GM23338 (cell line): ENCODE measurements at regions not wholly inside any gene's neighbourhood (a gene's known extent, or its start where the extent isn't known, plus 50 kb on each side); places are given as distances from the start of the nearest gene placed in this dataset.

Source experiments
- ATAC-seq: fragments of 200-7000 bp; cut with Tn5 transposase; 3 replicates; pipeline ENCODE4 v1.9.1; 2020
- DNase-seq: peaks from one replicate; pipeline ENCODE4 v3.0.0-alpha.2; 2015; ENCODE audit warnings: low spot score
- H2AFZ ChIP-seq: fragments of 200-600 bp; sonication (generic); 2 replicates; pipeline ENCODE4 v1.8.0; 2016; ENCODE audit warnings: antibody characterized with exemption, mild to moderate bottlenecking, moderate library complexity
- H3F3A ChIP-seq: fragments of 200-600 bp; sonication (generic); replicated peaks from 2 replicates; pipeline ENCODE4 v1.8.0; 2017; ENCODE audit warnings: antibody characterized with exemption, mixed run types, low read depth
- H3K27ac ChIP-seq: fragments of 200-600 bp; sonication (generic); 2 replicates; pipeline ENCODE4 v1.6.1; 2016; ENCODE audit warnings: low read depth
- H3K27me3 ChIP-seq: fragments of 200-600 bp; sonication (generic); 2 replicates; pipeline ENCODE4 v1.8.0; 2016; ENCODE audit warnings: mild to moderate bottlenecking, mixed run types, moderate library complexity; ENCODE audit not compliant: insufficient read depth
- H3K36me3 ChIP-seq: fragments of 200-600 bp; sonication (generic); 2 replicates; pipeline ENCODE4 v1.8.0; 2016; ENCODE audit warnings: mild to moderate bottlenecking; ENCODE audit not compliant: insufficient read depth
- H3K4me1 ChIP-seq: fragments of 200-600 bp; sonication (generic); 2 replicates; pipeline ENCODE4 v1.8.0; 2016; ENCODE audit warnings: mild to moderate bottlenecking, moderate library complexity; ENCODE audit not compliant: insufficient read depth
- H3K4me2 ChIP-seq: fragments of 200-600 bp; sonication (generic); 2 replicates; pipeline ENCODE4 v1.7.1; 2017; ENCODE audit warnings: mixed run types
- H3K4me3 ChIP-seq: fragments of 200-600 bp; sonication (generic); 2 replicates; pipeline ENCODE4 v1.6.1; 2016; ENCODE audit warnings: mixed run types
- H3K79me2 ChIP-seq: fragments of 200-600 bp; sonication (generic); replicated peaks from 2 replicates; pipeline ENCODE4 v1.8.0; 2017; ENCODE audit warnings: mild to moderate bottlenecking; ENCODE audit not compliant: insufficient read depth
- H3K9me2 ChIP-seq: fragments of 200-600 bp; sonication (generic); 2 replicates; pipeline ENCODE4 v1.8.0; 2017; ENCODE audit not compliant: insufficient read depth
- H4K20me1 ChIP-seq: fragments of 200-600 bp; sonication (generic); replicated peaks from 2 replicates; pipeline ENCODE4 v1.8.0; 2017; ENCODE audit warnings: mild to moderate bottlenecking; ENCODE audit not compliant: insufficient read depth
- H3K27ac Mint-ChIP-seq: 2 replicates; pipeline ENCODE4 v1.8.0; 2020; ENCODE audit warnings: inconsistent platforms, mild to moderate bottlenecking, moderate library complexity, mixed read lengths
- H3K27me3 Mint-ChIP-seq: 3 replicates; pipeline ENCODE4 v1.8.0; 2022; ENCODE audit warnings: low read depth, mild to moderate bottlenecking, moderate library complexity, mixed read lengths, inconsistent platforms; ENCODE audit not compliant: insufficient read depth, poor library complexity
- H3K36me3 Mint-ChIP-seq: 3 replicates; pipeline ENCODE4 v1.8.0; 2021; ENCODE audit warnings: low read depth, mild to moderate bottlenecking, inconsistent platforms, moderate library complexity, mixed read lengths
- H3K4me1 Mint-ChIP-seq: 3 replicates; pipeline ENCODE4 v1.8.0; 2020; ENCODE audit warnings: mild to moderate bottlenecking, inconsistent platforms, mixed read lengths
- H3K4me3 Mint-ChIP-seq: 3 replicates; pipeline ENCODE4 v1.8.0; 2021; ENCODE audit warnings: moderate library complexity, mild to moderate bottlenecking, inconsistent platforms, mixed read lengths
- H3K9me3 Mint-ChIP-seq: 3 replicates; pipeline ENCODE4 v1.8.0; 2020; ENCODE audit warnings: moderate library complexity, mild to moderate bottlenecking, inconsistent platforms, mixed read lengths
- CREB1 ChIP-seq: fragments of 250-450 bp; sonication (Bioruptor Pico); IDR thresholded peaks from 2 replicates; pipeline ENCODE4 v1.5.0; 2020; ENCODE audit warnings: low read depth, mild to moderate bottlenecking, moderate library complexity
- EZH2 ChIP-seq: fragments of 200-600 bp; sonication (generic); IDR thresholded peaks from one replicate; pipeline ENCODE4 v1.8.0; 2017; ENCODE audit warnings: antibody characterized with exemption, mild to moderate bottlenecking, low read depth; ENCODE audit not compliant: unreplicated experiment
- EZH2phosphoT487 ChIP-seq: fragments of 200-600 bp; sonication (generic); IDR thresholded peaks from one replicate; pipeline ENCODE4 v1.8.1; 2018; ENCODE audit warnings: antibody characterized with exemption; ENCODE audit not compliant: unreplicated experiment
- NANOG ChIP-seq: IDR thresholded peaks from 2 replicates; pipeline ENCODE4 v1.6.1; 2016; ENCODE audit warnings: antibody characterized with exemption, borderline replicate concordance
- POLR2AphosphoS5 ChIP-seq: IDR thresholded peaks from 2 replicates; pipeline ENCODE4 v1.6.1; 2016; ENCODE audit warnings: antibody characterized with exemption, low read depth
- STAT1 ChIP-seq: IDR thresholded peaks from one replicate; pipeline ENCODE4 v1.6.1; 2016; ENCODE audit warnings: antibody characterized with exemption; ENCODE audit not compliant: unreplicated experiment
- ZNF114 ChIP-seq: fragments of 250-450 bp; sonication (Bioruptor Pico); IDR thresholded peaks from 2 replicates; pipeline ENCODE4 v1.5.0; 2020; ENCODE audit warnings: mild to moderate bottlenecking, moderate library complexity
- ZNF331 ChIP-seq: fragments of 250-450 bp; sonication (Bioruptor Pico); IDR thresholded peaks from 2 replicates; pipeline ENCODE4 v1.5.0; 2020; ENCODE audit warnings: low read depth, mild to moderate bottlenecking, moderate library complexity
- TF ChIP-seq, protein P1 (sequence below): IDR thresholded peaks from 2 replicates; pipeline ENCODE4 v1.6.1; 2016; ENCODE audit warnings: antibody characterized with exemption
- TF ChIP-seq, protein P2 (sequence below): IDR thresholded peaks from one replicate; pipeline ENCODE4 v1.6.1; 2018; ENCODE audit warnings: antibody characterized with exemption; ENCODE audit not compliant: unreplicated experiment
- TF ChIP-seq, protein P3 (sequence below): fragments of 250-450 bp; sonication (Bioruptor Pico); IDR thresholded peaks from 2 replicates; pipeline ENCODE4 v1.5.0; 2020; ENCODE audit warnings: mild to moderate bottlenecking, moderate library complexity
- TF ChIP-seq, protein P4 (sequence below), 2 experiments: fragments of 200-600 bp in 1 of 2; sonication (generic) in 1 of 2; conservative IDR thresholded peaks; 2 replicates each; pipeline versions ENCODE4 v1.5.1 to v1.6.1; 2016 to 2017; ENCODE audit warnings: antibody characterized with exemption in 2 of 2, low read depth in 2 of 2, mild to moderate bottlenecking in 2 of 2, moderate library complexity in 1 of 2

DNA sequence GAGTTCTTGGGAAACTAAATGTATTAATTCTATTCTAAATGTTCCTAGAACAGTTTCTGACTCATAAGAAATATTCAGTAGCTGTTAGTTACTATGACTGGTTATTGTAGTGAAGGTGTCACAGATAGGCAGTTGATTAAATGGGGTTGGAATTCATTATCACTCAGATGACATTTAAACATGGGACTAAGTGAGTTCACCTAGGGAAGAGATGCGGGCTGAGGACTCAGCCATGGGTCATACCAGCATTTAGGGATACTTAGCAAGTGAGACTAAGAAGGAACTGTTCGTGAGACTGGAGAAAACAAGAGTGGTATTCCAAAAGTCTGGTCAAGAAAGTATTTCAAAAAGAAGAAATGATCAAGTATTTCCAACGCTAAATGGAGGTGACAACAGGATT is 125.1 kb upstream of the ADGRL4 start:
- H3K9me3 Mint-ChIP-seq, result peaks cover 10% of the 10 kb centered on the region; the same call in 2 of the 3 replicates
- H3K4me2 ChIP-seq, result no peak overlapping the region
- H3K27me3 Mint-ChIP-seq, result no peaks in the 10 kb centered on the region
- ATAC-seq, result no peak
- H2AFZ ChIP-seq, result no peak overlapping the region
- H3K4me1 ChIP-seq, result no peaks in the 10 kb centered on the region
- no peak overlapping the region for H3K27ac ChIP-seq
- no peaks in the 10 kb centered on the region for H3K4me1 Mint-ChIP-seq
- H3K27ac Mint-ChIP-seq, result no peak overlapping the region
- DNase-seq, result no peak
- H4K20me1 ChIP-seq, result no peaks in the 10 kb centered on the region
- H3K9me2 ChIP-seq, result 0 out of 2 replicates have a peak, but pooled peaks cover 4% of the 10 kb centered on the region
- no peaks in the 10 kb centered on the region for H3K79me2 ChIP-seq
- peaks cover 12% of the 10 kb centered on the region; the same call in 2 of the 3 replicates for H3K36me3 Mint-ChIP-seq
- no peak overlapping the region for H3K4me3 Mint-ChIP-seq
- no peaks in the 10 kb centered on the region for H3K27me3 ChIP-seq
- no peak overlapping the region for H3K4me3 ChIP-seq
- no peaks in the 10 kb centered on the region for H3F3A ChIP-seq
- no peaks in the 10 kb centered on the region for H3K36me3 ChIP-seq
- TF ChIP-seq STAT1 (no peak), ZNF114 (CRISPR knock-in tag) (no peak), POLR2AphosphoS5 (no peak), CREB1 (no peak), EZH2phosphoT487 (no peak), EZH2 (no peak), NANOG (no peak), ZNF331 (CRISPR knock-in tag) (no peak)
- TF ChIP-seq, protein P1, sequence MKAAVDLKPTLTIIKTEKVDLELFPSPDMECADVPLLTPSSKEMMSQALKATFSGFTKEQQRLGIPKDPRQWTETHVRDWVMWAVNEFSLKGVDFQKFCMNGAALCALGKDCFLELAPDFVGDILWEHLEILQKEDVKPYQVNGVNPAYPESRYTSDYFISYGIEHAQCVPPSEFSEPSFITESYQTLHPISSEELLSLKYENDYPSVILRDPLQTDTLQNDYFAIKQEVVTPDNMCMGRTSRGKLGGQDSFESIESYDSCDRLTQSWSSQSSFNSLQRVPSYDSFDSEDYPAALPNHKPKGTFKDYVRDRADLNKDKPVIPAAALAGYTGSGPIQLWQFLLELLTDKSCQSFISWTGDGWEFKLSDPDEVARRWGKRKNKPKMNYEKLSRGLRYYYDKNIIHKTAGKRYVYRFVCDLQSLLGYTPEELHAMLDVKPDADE, result no peak
- TF ChIP-seq, protein P2, sequence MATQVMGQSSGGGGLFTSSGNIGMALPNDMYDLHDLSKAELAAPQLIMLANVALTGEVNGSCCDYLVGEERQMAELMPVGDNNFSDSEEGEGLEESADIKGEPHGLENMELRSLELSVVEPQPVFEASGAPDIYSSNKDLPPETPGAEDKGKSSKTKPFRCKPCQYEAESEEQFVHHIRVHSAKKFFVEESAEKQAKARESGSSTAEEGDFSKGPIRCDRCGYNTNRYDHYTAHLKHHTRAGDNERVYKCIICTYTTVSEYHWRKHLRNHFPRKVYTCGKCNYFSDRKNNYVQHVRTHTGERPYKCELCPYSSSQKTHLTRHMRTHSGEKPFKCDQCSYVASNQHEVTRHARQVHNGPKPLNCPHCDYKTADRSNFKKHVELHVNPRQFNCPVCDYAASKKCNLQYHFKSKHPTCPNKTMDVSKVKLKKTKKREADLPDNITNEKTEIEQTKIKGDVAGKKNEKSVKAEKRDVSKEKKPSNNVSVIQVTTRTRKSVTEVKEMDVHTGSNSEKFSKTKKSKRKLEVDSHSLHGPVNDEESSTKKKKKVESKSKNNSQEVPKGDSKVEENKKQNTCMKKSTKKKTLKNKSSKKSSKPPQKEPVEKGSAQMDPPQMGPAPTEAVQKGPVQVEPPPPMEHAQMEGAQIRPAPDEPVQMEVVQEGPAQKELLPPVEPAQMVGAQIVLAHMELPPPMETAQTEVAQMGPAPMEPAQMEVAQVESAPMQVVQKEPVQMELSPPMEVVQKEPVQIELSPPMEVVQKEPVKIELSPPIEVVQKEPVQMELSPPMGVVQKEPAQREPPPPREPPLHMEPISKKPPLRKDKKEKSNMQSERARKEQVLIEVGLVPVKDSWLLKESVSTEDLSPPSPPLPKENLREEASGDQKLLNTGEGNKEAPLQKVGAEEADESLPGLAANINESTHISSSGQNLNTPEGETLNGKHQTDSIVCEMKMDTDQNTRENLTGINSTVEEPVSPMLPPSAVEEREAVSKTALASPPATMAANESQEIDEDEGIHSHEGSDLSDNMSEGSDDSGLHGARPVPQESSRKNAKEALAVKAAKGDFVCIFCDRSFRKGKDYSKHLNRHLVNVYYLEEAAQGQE, result no peak
- TF ChIP-seq, protein P3, sequence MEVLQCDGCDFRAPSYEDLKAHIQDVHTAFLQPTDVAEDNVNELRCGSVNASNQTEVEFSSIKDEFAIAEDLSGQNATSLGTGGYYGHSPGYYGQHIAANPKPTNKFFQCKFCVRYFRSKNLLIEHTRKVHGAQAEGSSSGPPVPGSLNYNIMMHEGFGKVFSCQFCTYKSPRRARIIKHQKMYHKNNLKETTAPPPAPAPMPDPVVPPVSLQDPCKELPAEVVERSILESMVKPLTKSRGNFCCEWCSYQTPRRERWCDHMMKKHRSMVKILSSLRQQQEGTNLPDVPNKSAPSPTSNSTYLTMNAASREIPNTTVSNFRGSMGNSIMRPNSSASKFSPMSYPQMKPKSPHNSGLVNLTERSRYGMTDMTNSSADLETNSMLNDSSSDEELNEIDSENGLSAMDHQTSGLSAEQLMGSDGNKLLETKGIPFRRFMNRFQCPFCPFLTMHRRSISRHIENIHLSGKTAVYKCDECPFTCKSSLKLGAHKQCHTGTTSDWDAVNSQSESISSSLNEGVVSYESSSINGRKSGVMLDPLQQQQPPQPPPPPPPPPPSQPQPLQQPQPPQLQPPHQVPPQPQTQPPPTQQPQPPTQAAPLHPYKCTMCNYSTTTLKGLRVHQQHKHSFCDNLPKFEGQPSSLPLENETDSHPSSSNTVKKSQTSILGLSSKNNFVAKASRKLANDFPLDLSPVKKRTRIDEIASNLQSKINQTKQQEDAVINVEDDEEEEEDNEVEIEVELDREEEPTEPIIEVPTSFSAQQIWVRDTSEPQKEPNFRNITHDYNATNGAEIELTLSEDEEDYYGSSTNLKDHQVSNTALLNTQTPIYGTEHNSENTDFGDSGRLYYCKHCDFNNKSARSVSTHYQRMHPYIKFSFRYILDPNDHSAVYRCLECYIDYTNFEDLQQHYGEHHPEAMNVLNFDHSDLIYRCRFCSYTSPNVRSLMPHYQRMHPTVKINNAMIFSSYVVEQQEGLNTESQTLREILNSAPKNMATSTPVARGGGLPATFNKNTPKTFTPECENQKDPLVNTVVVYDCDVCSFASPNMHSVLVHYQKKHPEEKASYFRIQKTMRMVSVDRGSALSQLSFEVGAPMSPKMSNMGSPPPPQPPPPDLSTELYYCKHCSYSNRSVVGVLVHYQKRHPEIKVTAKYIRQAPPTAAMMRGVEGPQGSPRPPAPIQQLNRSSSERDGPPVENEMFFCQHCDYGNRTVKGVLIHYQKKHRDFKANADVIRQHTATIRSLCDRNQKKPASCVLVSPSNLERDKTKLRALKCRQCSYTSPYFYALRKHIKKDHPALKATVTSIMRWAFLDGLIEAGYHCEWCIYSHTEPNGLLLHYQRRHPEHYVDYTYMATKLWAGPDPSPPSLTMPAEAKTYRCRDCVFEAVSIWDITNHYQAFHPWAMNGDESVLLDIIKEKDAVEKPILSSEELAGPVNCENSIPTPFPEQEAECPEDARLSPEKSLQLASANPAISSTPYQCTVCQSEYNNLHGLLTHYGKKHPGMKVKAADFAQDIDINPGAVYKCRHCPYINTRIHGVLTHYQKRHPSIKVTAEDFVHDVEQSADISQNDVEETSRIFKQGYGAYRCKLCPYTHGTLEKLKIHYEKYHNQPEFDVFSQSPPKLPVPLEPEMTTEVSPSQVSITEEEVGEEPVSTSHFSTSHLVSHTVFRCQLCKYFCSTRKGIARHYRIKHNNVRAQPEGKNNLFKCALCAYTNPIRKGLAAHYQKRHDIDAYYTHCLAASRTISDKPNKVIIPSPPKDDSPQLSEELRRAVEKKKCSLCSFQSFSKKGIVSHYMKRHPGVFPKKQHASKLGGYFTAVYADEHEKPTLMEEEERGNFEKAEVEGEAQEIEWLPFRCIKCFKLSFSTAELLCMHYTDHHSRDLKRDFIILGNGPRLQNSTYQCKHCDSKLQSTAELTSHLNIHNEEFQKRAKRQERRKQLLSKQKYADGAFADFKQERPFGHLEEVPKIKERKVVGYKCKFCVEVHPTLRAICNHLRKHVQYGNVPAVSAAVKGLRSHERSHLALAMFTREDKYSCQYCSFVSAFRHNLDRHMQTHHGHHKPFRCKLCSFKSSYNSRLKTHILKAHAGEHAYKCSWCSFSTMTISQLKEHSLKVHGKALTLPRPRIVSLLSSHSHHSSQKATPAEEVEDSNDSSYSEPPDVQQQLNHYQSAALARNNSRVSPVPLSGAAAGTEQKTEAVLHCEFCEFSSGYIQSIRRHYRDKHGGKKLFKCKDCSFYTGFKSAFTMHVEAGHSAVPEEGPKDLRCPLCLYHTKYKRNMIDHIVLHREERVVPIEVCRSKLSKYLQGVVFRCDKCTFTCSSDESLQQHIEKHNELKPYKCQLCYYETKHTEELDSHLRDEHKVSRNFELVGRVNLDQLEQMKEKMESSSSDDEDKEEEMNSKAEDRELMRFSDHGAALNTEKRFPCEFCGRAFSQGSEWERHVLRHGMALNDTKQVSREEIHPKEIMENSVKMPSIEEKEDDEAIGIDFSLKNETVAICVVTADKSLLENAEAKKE, result no peak
- TF ChIP-seq, protein P4, sequence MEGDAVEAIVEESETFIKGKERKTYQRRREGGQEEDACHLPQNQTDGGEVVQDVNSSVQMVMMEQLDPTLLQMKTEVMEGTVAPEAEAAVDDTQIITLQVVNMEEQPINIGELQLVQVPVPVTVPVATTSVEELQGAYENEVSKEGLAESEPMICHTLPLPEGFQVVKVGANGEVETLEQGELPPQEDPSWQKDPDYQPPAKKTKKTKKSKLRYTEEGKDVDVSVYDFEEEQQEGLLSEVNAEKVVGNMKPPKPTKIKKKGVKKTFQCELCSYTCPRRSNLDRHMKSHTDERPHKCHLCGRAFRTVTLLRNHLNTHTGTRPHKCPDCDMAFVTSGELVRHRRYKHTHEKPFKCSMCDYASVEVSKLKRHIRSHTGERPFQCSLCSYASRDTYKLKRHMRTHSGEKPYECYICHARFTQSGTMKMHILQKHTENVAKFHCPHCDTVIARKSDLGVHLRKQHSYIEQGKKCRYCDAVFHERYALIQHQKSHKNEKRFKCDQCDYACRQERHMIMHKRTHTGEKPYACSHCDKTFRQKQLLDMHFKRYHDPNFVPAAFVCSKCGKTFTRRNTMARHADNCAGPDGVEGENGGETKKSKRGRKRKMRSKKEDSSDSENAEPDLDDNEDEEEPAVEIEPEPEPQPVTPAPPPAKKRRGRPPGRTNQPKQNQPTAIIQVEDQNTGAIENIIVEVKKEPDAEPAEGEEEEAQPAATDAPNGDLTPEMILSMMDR (conservative IDR thresholded peaks at IDR 0.05; ENCODE audit: low read depth in 2 of 2), result no peak
